Epithelial cell of proximal tubule (primary cell): ENCODE measurements at regions not wholly inside any gene's neighbourhood (a gene's known extent, or its start where the extent isn't known, plus 50 kb on each side); places are given as distances from the start of the nearest gene placed in this dataset.

ENCODE experiments used
- DNase-seq: peaks from one replicate; pipeline ENCODE4 v3.0.0-alpha.2; 2011; ENCODE audit warnings: low read depth
- H3K4me3 ChIP-seq: 2 replicates; pipeline ENCODE4 v1.5.1; 2011; ENCODE audit warnings: low read depth, mild to moderate bottlenecking, low read length
- TF ChIP-seq, protein P1 (sequence below): conservative IDR thresholded peaks from 2 replicates; pipeline ENCODE4 v1.5.1; 2012; ENCODE audit warnings: low read depth, mild to moderate bottlenecking, low read length

DNA sequence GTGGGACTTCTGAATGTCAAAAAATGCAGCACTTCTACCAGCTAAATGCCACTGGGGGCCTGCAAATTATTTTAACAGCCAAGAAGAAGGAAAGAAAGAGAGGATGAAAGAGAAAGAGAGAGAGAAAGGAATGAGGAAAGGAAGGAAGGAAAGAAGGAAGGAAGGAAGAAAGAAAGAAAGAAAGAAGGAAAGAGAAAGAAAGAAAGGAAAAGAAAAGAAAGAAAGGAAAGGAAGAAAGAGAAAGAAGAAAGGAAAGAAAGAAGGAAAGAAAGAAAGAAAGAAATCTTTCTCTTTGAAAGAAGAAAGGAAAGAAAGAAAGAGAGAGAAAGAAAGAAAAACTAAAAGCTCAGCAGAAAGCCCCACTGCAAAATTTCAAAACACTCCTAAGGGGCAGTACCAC is 69.2 kb upstream of the SV2C start:
- DNase-seq, result no peak
- no peak overlapping the region for H3K4me3 ChIP-seq
- TF ChIP-seq, protein P1, sequence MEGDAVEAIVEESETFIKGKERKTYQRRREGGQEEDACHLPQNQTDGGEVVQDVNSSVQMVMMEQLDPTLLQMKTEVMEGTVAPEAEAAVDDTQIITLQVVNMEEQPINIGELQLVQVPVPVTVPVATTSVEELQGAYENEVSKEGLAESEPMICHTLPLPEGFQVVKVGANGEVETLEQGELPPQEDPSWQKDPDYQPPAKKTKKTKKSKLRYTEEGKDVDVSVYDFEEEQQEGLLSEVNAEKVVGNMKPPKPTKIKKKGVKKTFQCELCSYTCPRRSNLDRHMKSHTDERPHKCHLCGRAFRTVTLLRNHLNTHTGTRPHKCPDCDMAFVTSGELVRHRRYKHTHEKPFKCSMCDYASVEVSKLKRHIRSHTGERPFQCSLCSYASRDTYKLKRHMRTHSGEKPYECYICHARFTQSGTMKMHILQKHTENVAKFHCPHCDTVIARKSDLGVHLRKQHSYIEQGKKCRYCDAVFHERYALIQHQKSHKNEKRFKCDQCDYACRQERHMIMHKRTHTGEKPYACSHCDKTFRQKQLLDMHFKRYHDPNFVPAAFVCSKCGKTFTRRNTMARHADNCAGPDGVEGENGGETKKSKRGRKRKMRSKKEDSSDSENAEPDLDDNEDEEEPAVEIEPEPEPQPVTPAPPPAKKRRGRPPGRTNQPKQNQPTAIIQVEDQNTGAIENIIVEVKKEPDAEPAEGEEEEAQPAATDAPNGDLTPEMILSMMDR, result no peak

DNA sequence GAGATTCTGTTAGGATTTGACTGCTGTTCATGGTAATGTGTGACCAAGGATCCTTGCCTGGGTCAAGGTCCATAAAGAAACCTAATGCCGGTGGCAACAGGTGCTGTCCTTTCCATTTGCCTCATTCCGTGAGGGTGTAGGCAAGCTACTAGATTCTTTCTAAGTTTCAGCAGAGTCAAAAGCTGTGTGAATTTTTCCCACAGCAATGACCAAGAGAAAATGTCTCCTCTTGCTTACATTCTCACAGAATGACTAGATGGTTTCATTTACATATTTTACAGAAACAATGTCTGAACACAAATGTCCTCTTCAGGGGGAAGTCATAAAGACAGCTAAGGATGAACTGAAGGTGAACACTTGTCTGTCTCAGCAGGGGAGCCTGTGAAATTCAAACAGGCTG is 75.3 kb upstream of the SV2C start:
- no peak overlapping the region for H3K4me3 ChIP-seq
- no peak for DNase-seq
- TF ChIP-seq, protein P1, result no peak

GRCh38 chr5:76000582-76000981 is 82.6 kb upstream of the SV2C start:
- TF ChIP-seq, protein P1, result no peak
- no peak for DNase-seq
- no peak overlapping the region for H3K4me3 ChIP-seq

DNA sequence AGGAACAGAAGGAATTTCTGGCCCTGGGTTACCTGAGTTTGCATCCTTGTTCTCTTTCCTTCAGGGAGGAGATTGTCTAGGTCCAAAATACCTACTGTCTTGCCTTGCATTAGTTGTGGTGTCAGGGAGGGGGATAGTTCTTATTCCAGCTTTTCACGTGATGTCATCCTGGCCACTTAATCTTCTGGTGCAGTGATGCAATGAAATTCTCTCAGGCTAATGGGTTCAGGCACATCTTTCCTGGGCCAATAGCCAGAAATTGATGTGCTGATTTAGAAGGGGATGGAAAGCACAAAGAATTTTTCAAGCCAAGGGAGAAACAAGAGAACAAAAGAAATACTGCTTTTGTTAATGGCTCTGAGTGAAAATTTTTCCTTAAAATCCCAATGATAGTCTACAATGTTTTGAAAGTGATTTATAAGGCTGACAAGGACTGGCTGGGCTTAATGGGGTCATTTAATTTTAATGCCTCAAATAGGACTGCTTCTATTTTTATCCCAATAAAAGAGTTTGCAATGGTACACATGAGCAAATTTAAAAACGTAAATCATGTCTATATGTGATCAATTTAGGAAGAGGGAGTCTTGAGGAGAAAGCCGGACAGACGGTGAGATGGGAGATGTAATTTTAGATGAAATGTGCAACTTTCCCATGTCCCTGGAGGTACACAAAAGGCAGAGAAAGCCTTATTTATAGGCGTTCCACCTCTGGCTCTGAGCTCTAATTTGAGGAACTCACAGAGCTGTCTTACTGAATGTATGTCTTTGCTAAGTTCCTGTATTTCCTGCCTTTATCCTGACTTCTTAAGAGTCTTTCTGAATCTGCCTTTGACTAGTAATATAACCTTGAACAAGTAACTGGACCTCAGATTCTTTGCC is 89.3 kb upstream of the SV2C start:
- no peak overlapping the region for H3K4me3 ChIP-seq
- no peak for DNase-seq
- TF ChIP-seq, protein P1, result no peak

- no peak for DNase-seq
- no peak overlapping the region for H3K4me3 ChIP-seq
- TF ChIP-seq, protein P1, result no peak
These were observed 90.0 kb upstream of the SV2C start for GRCh38 chr5:75993183-75993582.

- TF ChIP-seq, protein P1, result no peak
- DNase-seq, result no peak
- H3K4me3 ChIP-seq, result no peak overlapping the region
These were observed 90.4 kb upstream of the SV2C start for GRCh38 chr5:75992753-75993152.

DNA sequence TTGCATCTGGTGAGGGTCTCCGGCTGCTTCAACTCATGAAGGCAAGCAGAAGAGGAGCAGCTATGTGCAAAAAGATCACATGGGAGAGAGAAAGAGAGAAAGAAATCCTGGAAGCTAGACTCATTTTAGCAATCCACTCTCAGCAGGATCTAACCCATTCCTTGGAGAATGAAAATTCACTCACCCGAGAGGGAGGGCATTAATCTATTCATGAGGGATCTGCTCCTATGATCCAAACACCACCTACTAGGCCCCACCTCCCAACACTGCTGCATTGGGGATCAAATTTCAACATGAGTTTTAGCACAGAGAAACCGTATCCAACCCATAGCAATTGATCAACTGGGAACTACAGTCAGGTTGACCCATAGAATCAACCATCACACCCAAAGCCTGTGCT is 98.1 kb upstream of the SV2C start:
- H3K4me3 ChIP-seq, result no peak overlapping the region
- DNase-seq, result no peak
- TF ChIP-seq, protein P1, result no peak
